Endodermal cell (in vitro differentiated cells): ENCODE measurements at regions not wholly inside any gene's neighbourhood (a gene's known extent, or its start where the extent isn't known, plus 50 kb on each side); places are given as distances from the start of the nearest gene placed in this dataset.

Experiments used
- DNase-seq: peaks from one replicate; pipeline ENCODE4 v3.0.0-alpha.2; 2017
- H3K27ac ChIP-seq: 2 replicates; pipeline ENCODE4 v1.5.1; 2013; ENCODE audit warnings: mild to moderate bottlenecking, low read depth, low read length, moderate library complexity
- H3K27me3 ChIP-seq: 2 replicates; pipeline ENCODE4 v1.6.1; 2013; ENCODE audit warnings: mild to moderate bottlenecking, low read length, moderate library complexity; ENCODE audit not compliant: insufficient read depth, control insufficient read depth, poor library complexity, severe bottlenecking
- H3K36me3 ChIP-seq: 2 replicates; pipeline ENCODE4 v1.7.0; 2013; ENCODE audit warnings: mild to moderate bottlenecking, low read length, moderate library complexity; ENCODE audit not compliant: control insufficient read depth, insufficient read depth
- H3K4me1 ChIP-seq: one replicate; pipeline ENCODE4 v1.7.0; 2013; ENCODE audit warnings: low read length; ENCODE audit not compliant: control insufficient read depth, insufficient read depth
- H3K4me3 ChIP-seq: 2 replicates; pipeline ENCODE4 v1.5.1; 2013; ENCODE audit warnings: mild to moderate bottlenecking, low read length, moderate library complexity
- H3K9ac ChIP-seq: 2 replicates; pipeline ENCODE4 v1.6.1; 2013; ENCODE audit warnings: mild to moderate bottlenecking, low read length, moderate library complexity; ENCODE audit not compliant: poor library complexity, severe bottlenecking; ENCODE audit errors: extremely low read depth
- H3K9me3 ChIP-seq: 2 replicates; pipeline ENCODE4 v1.6.1; 2013; ENCODE audit warnings: mild to moderate bottlenecking, low read length, moderate library complexity; ENCODE audit not compliant: control insufficient read depth
- H3K27ac Mint-ChIP-seq: 2 replicates; pipeline ENCODE4 v1.8.0; 2020; ENCODE audit warnings: mixed read lengths
- H3K27me3 Mint-ChIP-seq: 2 replicates; pipeline ENCODE4 v1.8.0; 2021; ENCODE audit warnings: mild to moderate bottlenecking, mixed read lengths; ENCODE audit not compliant: insufficient read depth
- H3K36me3 Mint-ChIP-seq: 2 replicates; pipeline ENCODE4 v1.8.0; 2020; ENCODE audit warnings: low read depth, mixed read lengths
- H3K4me1 Mint-ChIP-seq: 2 replicates; pipeline ENCODE4 v1.8.0; 2020; ENCODE audit warnings: mixed read lengths
- H3K4me3 Mint-ChIP-seq: 2 replicates; pipeline ENCODE4 v1.8.0; 2020; ENCODE audit warnings: mild to moderate bottlenecking, moderate library complexity, mixed read lengths
- H3K9me3 Mint-ChIP-seq: 2 replicates; pipeline ENCODE4 v1.8.0; 2020; ENCODE audit warnings: mild to moderate bottlenecking, mixed read lengths
- CTCF ChIP-seq: fragments of 200-600 bp; sonication (generic); conservative IDR thresholded peaks from 2 replicates; pipeline ENCODE4 v1.5.0; 2021; ENCODE audit warnings: antibody characterized with exemption, mild to moderate bottlenecking
- WGBS, 2 experiments: methylation state at CpG; one replicate each; pipeline versions ENCODE4 v1.1.5 to v1.1.7; 2013; ENCODE audit warnings: missing lambda C conversion rate in 2 of 2, mixed read lengths in 1 of 2; ENCODE audit not compliant: insufficient coverage in 1 of 2, insufficient read length in 1 of 2; 5-methylcytosine and 5-hydroxymethylcytosine counted together

GRCh38 chr22:48605125-48605524 is 1222.5 kb downstream of the BRD1 start:
- Mint-ChIP-seq H3K4me3 (no peak overlapping the region), H3K4me1 (no peaks in the 10 kb centered on the region), H3K27ac (no peak overlapping the region), H3K36me3 (no peaks in the 10 kb centered on the region), H3K9me3 (peaks cover 4% of the 10 kb centered on the region), H3K27me3 (no peaks in the 10 kb centered on the region)
- no peak overlapping the region for H3K4me3 ChIP-seq
- H3K9ac ChIP-seq = no peak overlapping the region
- no peaks in the 10 kb centered on the region for H3K36me3 ChIP-seq
- no peak for TF ChIP-seq CTCF
- H3K9me3 ChIP-seq = no peaks in the 10 kb centered on the region
- no peak overlapping the region for H3K27ac ChIP-seq
- no peak for DNase-seq
- WGBS, 2 experiments = 100% methylated on average over 1 of the region's 2 CpGs; no CpG with 5 or more reads in 1 of the 2 experiments
- H3K27me3 ChIP-seq = no peaks in the 10 kb centered on the region
- no peaks in the 10 kb centered on the region for H3K4me1 ChIP-seq

GRCh38 chr22:48603621-48604320 is 1223.9 kb downstream of the BRD1 start:
- Mint-ChIP-seq H3K36me3 (peaks cover under 1% of the 10 kb centered on the region), H3K9me3 (peaks cover 4% of the 10 kb centered on the region), H3K4me1 (no peaks in the 10 kb centered on the region), H3K27ac (no peak overlapping the region), H3K27me3 (no peaks in the 10 kb centered on the region), H3K4me3 (no peak overlapping the region)
- DNase-seq = no peak
- Histone ChIP-seq H3K36me3 (no peaks in the 10 kb centered on the region), H3K9me3 (no peaks in the 10 kb centered on the region), H3K9ac (no peak overlapping the region), H3K27ac (no peak overlapping the region), H3K27me3 (no peaks in the 10 kb centered on the region), H3K4me1 (no peaks in the 10 kb centered on the region), H3K4me3 (no peak overlapping the region)
- 94 to 95% methylated on average over 14 to 18 of the region's 18 CpGs for WGBS, 2 experiments
- TF ChIP-seq CTCF = no peak

GRCh38 chr22:48602805-48603518 is 1224.7 kb downstream of the BRD1 start:
- H3K4me3 ChIP-seq = no peak overlapping the region
- Mint-ChIP-seq H3K4me1 (no peaks in the 10 kb centered on the region), H3K27ac (no peak overlapping the region), H3K4me3 (no peak overlapping the region), H3K9me3 (peaks cover 7% of the 10 kb centered on the region), H3K27me3 (no peaks in the 10 kb centered on the region), H3K36me3 (peaks cover 8% of the 10 kb centered on the region)
- 93 to 94% methylated on average over 9 to 26 of the region's 26 CpGs for WGBS, 2 experiments
- H3K27me3 ChIP-seq = no peaks in the 10 kb centered on the region
- H3K36me3 ChIP-seq = peaks cover 4% of the 10 kb centered on the region
- no peaks in the 10 kb centered on the region for H3K4me1 ChIP-seq
- TF ChIP-seq CTCF = no peak
- no peak overlapping the region for H3K27ac ChIP-seq
- DNase-seq = no peak
- H3K9me3 ChIP-seq = peaks cover 5% of the 10 kb centered on the region
- no peak overlapping the region for H3K9ac ChIP-seq
